CD4-positive, alpha-beta memory T cell (primary cell): ENCODE measurements at regions not wholly inside any gene's neighbourhood (a gene's known extent, or its start where the extent isn't known, plus 50 kb on each side); places are given as distances from the start of the nearest gene placed in this dataset.

Experiments
- CTCF ChIA-PET: fragments of 350-600 bp; sonication (Branson Sonifier 250); formaldehyde crosslinking; loops from one replicate; lab custom pipeline; 2021; ENCODE audit warnings: inconsistent platforms; ENCODE audit not compliant: partially characterized antibody; lab: Charles Lee
- POLR2A ChIA-PET: fragments of 350-600 bp; sonication (Branson Sonifier 250); formaldehyde crosslinking; loops from one replicate; lab custom pipeline; 2021; ENCODE audit not compliant: partially characterized antibody; lab: Charles Lee
- DNase-seq, 5 donors: peaks; one replicate each; pipeline versions ENCODE4 v3.0.0 to v3.0.0-alpha.2; 2020 to 2022; ENCODE audit warnings: mixed read lengths in 1 of 5
- H3K27ac ChIP-seq: one replicate; pipeline ENCODE4 v1.7.0; 2013; ENCODE audit warnings: low read depth, low read length
- H3K27me3 ChIP-seq: 2 replicates; pipeline ENCODE4 v1.7.0; 2013; ENCODE audit warnings: mild to moderate bottlenecking, low read length, moderate library complexity; ENCODE audit not compliant: insufficient read depth
- H3K36me3 ChIP-seq: 2 replicates; pipeline ENCODE4 v1.7.0; 2013; ENCODE audit warnings: mild to moderate bottlenecking, low read length, moderate library complexity; ENCODE audit not compliant: insufficient read depth
- H3K4me1 ChIP-seq: 2 replicates; pipeline ENCODE4 v1.7.0; 2013; ENCODE audit warnings: mild to moderate bottlenecking, low read length, moderate library complexity; ENCODE audit not compliant: insufficient read depth
- H3K4me3 ChIP-seq, 2 donors: one replicate each; pipeline ENCODE4 v1.7.0; 2013; ENCODE audit warnings: low read length in 2 of 2, mild to moderate bottlenecking in 1 of 2
- H3K9me3 ChIP-seq, 2 donors: one replicate each; pipeline ENCODE4 v1.7.0; 2013; ENCODE audit warnings: low read length in 2 of 2, control low read depth in 1 of 2; ENCODE audit not compliant: control insufficient read depth in 1 of 2
- H3K27ac Mint-ChIP-seq, 7 donors: one replicate each; pipeline ENCODE4 v1.8.0; 2020 to 2021; ENCODE audit warnings: mixed read lengths in 7 of 7, mild to moderate bottlenecking in 6 of 7, inconsistent platforms in 3 of 7, moderate library complexity in 3 of 7
- H3K27me3 Mint-ChIP-seq, 2 donors: one replicate each; pipeline ENCODE4 v1.8.0; 2020 to 2021; ENCODE audit warnings: mixed read lengths in 2 of 2
- H3K36me3 Mint-ChIP-seq, 2 donors: one replicate each; pipeline ENCODE4 v1.8.0; 2020 to 2021; ENCODE audit warnings: mixed read lengths in 2 of 2, inconsistent platforms in 1 of 2, mild to moderate bottlenecking in 1 of 2
- H3K4me1 Mint-ChIP-seq, 4 donors: one replicate each; pipeline ENCODE4 v1.8.0; 2020 to 2021; ENCODE audit warnings: mixed read lengths in 4 of 4, mild to moderate bottlenecking in 1 of 4
- H3K4me3 Mint-ChIP-seq, 8 donors: one replicate each; pipeline ENCODE4 v1.8.0; 2020 to 2021; ENCODE audit warnings: mixed read lengths in 8 of 8, mild to moderate bottlenecking in 7 of 8, moderate library complexity in 6 of 8, inconsistent platforms in 3 of 8
- H3K9me3 Mint-ChIP-seq, 8 donors: one replicate each; pipeline ENCODE4 v1.8.0; 2020 to 2021; ENCODE audit warnings: mixed read lengths in 8 of 8, mild to moderate bottlenecking in 5 of 8, inconsistent platforms in 3 of 8, moderate library complexity in 1 of 8
- intact Hi-C: fragments of 100-400 bp; cut with micrococcal nuclease; formaldehyde crosslinking; loops from one replicate; pipeline ENCODE4 v1.15.1; 2023

GRCh38 chr4:138451276-138451663 lies 209.1 kb upstream of the SLC7A11 start:
- Mint-ChIP-seq H3K27me3 (peaks cover 0 to 3% of the 10 kb centered on the region in 2 donors), H3K27ac (no peak overlapping the region), H3K36me3 (no peaks in the 10 kb centered on the region), H3K4me1 (no peaks in the 10 kb centered on the region), H3K9me3 (peaks cover 0 to 6% (median 0%) of the 10 kb centered on the region in 8 donors), H3K4me3 (no peak overlapping the region)
- Histone ChIP-seq H3K27ac (no peak overlapping the region), H3K9me3 (no peaks in the 10 kb centered on the region), H3K27me3 (no peaks in the 10 kb centered on the region), H3K4me1 (no peaks in the 10 kb centered on the region), H3K4me3 (no peak overlapping the region), H3K36me3 (no peaks in the 10 kb centered on the region)
- no peak for DNase-seq
- intact Hi-C loops, result no loop called here
- CTCF ChIA-PET, result no interaction called here
- POLR2A ChIA-PET, result no interaction called here

GRCh38 chr4:138450546-138451275 lies 208.6 kb upstream of the SLC7A11 start:
- H3K27ac Mint-ChIP-seq, result no peak overlapping the region

DNA sequence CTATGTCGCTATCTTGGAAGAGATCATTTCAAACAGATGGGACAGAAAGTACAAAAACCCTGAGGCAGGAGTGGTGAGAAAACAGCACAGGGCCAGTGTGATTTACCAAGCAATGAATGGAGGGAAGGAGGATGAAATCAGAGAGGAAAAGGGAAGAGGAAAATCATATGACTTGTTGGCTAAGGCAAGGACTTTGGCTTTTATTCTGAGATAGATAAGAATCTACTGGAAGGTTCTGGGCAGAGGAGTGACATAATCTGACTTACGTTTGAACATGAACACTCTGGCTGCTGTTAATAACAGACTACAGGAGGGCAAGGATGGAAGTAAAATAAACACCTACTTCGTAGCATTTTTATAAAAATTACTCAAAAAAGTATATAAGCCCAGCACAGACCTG lies 207.8 kb upstream of the SLC7A11 start:
- Mint-ChIP-seq H3K27ac (no peak overlapping the region), H3K27me3 (peaks cover 0 to 3% of the 10 kb centered on the region in 2 donors), H3K4me3 (no peak overlapping the region), H3K9me3 (peaks cover 0 to 2% (median 0%) of the 10 kb centered on the region in 8 donors), H3K36me3 (no peaks in the 10 kb centered on the region), H3K4me1 (no peaks in the 10 kb centered on the region)
- no peaks in the 10 kb centered on the region for H3K4me1 ChIP-seq
- H3K4me3 ChIP-seq, result no peak overlapping the region
- H3K36me3 ChIP-seq, result no peaks in the 10 kb centered on the region
- ChIA-PET CTCF (no interaction called here), POLR2A (no interaction called here)
- H3K27me3 ChIP-seq, result no peaks in the 10 kb centered on the region
- H3K27ac ChIP-seq, result no peak overlapping the region
- H3K9me3 ChIP-seq, result no peaks in the 10 kb centered on the region
- intact Hi-C loops, result no loop called here
- no peak for DNase-seq

More at GRCh38 chr4:138450546-138451275, 208.6 kb upstream of the SLC7A11 start:
- Histone ChIP-seq H3K4me3 (no peak overlapping the region), H3K36me3 (no peaks in the 10 kb centered on the region), H3K4me1 (no peaks in the 10 kb centered on the region), H3K9me3 (no peaks in the 10 kb centered on the region), H3K27me3 (no peaks in the 10 kb centered on the region), H3K27ac (no peak overlapping the region)
- intact Hi-C loops, result no loop called here
- no peaks in the 10 kb centered on the region for H3K4me1 Mint-ChIP-seq
- CTCF ChIA-PET, result no interaction called here
- POLR2A ChIA-PET, result no interaction called here
- H3K27me3 Mint-ChIP-seq, result peaks cover 0 to 3% of the 10 kb centered on the region in 2 donors
- no peak overlapping the region for H3K4me3 Mint-ChIP-seq
- DNase-seq, result no peak
- H3K36me3 Mint-ChIP-seq, result no peaks in the 10 kb centered on the region
- peaks cover 0 to 4% (median 0%) of the 10 kb centered on the region in 8 donors for H3K9me3 Mint-ChIP-seq

GRCh38 chr4:138448169-138448568 lies 206.0 kb upstream of the SLC7A11 start:
- no peaks in the 10 kb centered on the region for H3K27me3 ChIP-seq
- Mint-ChIP-seq H3K36me3 (no peaks in the 10 kb centered on the region), H3K27ac (no peak overlapping the region), H3K9me3 (peaks cover 0 to 3% (median 0%) of the 10 kb centered on the region in 8 donors), H3K27me3 (no peaks in the 10 kb centered on the region), H3K4me1 (no peaks in the 10 kb centered on the region), H3K4me3 (no peak overlapping the region)
- intact Hi-C loops, result no loop called here
- CTCF ChIA-PET, result no interaction called here
- DNase-seq, result no peak
- POLR2A ChIA-PET, result no interaction called here
- H3K4me1 ChIP-seq, result no peaks in the 10 kb centered on the region
- H3K9me3 ChIP-seq, result no peaks in the 10 kb centered on the region
- H3K36me3 ChIP-seq, result no peaks in the 10 kb centered on the region
- H3K27ac ChIP-seq, result no peak overlapping the region
- no peak overlapping the region for H3K4me3 ChIP-seq

DNA sequence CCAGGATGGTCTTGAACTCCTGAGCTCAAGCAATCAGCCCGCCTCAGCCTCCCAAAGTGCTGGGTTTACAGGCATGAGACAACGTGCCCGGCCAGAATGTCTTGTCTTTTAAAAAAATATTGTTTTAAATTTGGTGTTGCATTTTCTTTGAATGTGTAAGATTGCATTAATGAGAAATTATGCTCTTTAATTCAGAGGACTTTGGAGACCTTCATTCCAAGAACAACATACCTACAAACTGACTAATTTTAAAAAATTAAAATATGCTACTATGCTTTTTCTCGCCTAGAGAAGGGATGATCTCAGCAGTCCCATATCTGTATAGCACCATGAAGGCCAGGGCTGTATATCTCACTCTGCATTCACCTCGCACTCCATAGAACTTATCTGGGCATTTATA lies 204.3 kb upstream of the SLC7A11 start:
- no peak for DNase-seq
- Mint-ChIP-seq H3K27me3 (no peaks in the 10 kb centered on the region), H3K27ac (no peak overlapping the region), H3K9me3 (peaks cover 0 to 7% (median 2%) of the 10 kb centered on the region in 8 donors), H3K4me3 (no peak overlapping the region), H3K36me3 (no peaks in the 10 kb centered on the region), H3K4me1 (no peaks in the 10 kb centered on the region)
- Histone ChIP-seq H3K36me3 (no peaks in the 10 kb centered on the region), H3K9me3 (no peaks in the 10 kb centered on the region), H3K27me3 (no peaks in the 10 kb centered on the region), H3K4me3 (no peak overlapping the region), H3K4me1 (no peaks in the 10 kb centered on the region), H3K27ac (no peak overlapping the region)
- POLR2A ChIA-PET, result no interaction called here
- CTCF ChIA-PET, result no interaction called here
- intact Hi-C loops, result no loop called here

- H3K27ac ChIP-seq, result no peak overlapping the region
- H3K4me3 ChIP-seq, result no peak overlapping the region
- H3K4me1 ChIP-seq, result no peaks in the 10 kb centered on the region
- no peaks in the 10 kb centered on the region for H3K36me3 ChIP-seq
- intact Hi-C loops, result no loop called here
- no peak overlapping the region for H3K4me3 Mint-ChIP-seq
- no peaks in the 10 kb centered on the region for H3K36me3 Mint-ChIP-seq
- H3K9me3 Mint-ChIP-seq, result peaks cover 0 to 7% (median 3%) of the 10 kb centered on the region in 8 donors
- POLR2A ChIA-PET, result no interaction called here
- H3K27ac Mint-ChIP-seq, result no peak overlapping the region
- no peaks in the 10 kb centered on the region for H3K27me3 ChIP-seq
- no peaks in the 10 kb centered on the region for H3K27me3 Mint-ChIP-seq
- H3K9me3 ChIP-seq, result no peaks in the 10 kb centered on the region
- H3K4me1 Mint-ChIP-seq, result no peaks in the 10 kb centered on the region
- CTCF ChIA-PET, result no interaction called here
- DNase-seq, result no peak
Measured at GRCh38 chr4:138445098-138445497, 202.9 kb upstream of the SLC7A11 start.

GRCh38 chr4:138444260-138444659 lies 202.1 kb upstream of the SLC7A11 start:
- H3K9me3 Mint-ChIP-seq, result peaks cover 0 to 7% (median 3%) of the 10 kb centered on the region in 8 donors
- Histone ChIP-seq H3K4me3 (no peak overlapping the region), H3K27ac (no peak overlapping the region), H3K36me3 (no peaks in the 10 kb centered on the region), H3K27me3 (no peaks in the 10 kb centered on the region), H3K9me3 (no peaks in the 10 kb centered on the region), H3K4me1 (no peaks in the 10 kb centered on the region)
- no peaks in the 10 kb centered on the region for H3K36me3 Mint-ChIP-seq
- no peaks in the 10 kb centered on the region for H3K27me3 Mint-ChIP-seq
- H3K4me3 Mint-ChIP-seq, result no peak overlapping the region
- H3K4me1 Mint-ChIP-seq, result no peaks in the 10 kb centered on the region
- ChIA-PET CTCF (no interaction called here), POLR2A (no interaction called here)
- DNase-seq, result no peak
- intact Hi-C loops, result no loop called here
- no peak overlapping the region for H3K27ac Mint-ChIP-seq
